Activated naive CD8-positive, alpha-beta T cell (primary cell): ENCODE measurements at regions not wholly inside any gene's neighbourhood (a gene's known extent, or its start where the extent isn't known, plus 50 kb on each side); places are given as distances from the start of the nearest gene placed in this dataset.
"Not testable (repeated sequence)": the region's sequence is repeated elsewhere in the genome, so short reads cannot be mapped to it uniquely, and the experiment has no call there.

Source experiments
- H3K27ac Mint-ChIP-seq: one replicate; pipeline ENCODE4 v1.8.0; 2021; ENCODE audit warnings: mixed read lengths
- H3K27me3 Mint-ChIP-seq: one replicate; pipeline ENCODE4 v1.8.0; 2021; ENCODE audit warnings: mixed read lengths
- H3K36me3 Mint-ChIP-seq: one replicate; pipeline ENCODE4 v1.8.0; 2021; ENCODE audit warnings: mixed read lengths
- H3K4me1 Mint-ChIP-seq: one replicate; pipeline ENCODE4 v1.8.0; 2021; ENCODE audit warnings: low read depth, mixed read lengths
- H3K4me3 Mint-ChIP-seq: one replicate; pipeline ENCODE4 v1.8.0; 2021; ENCODE audit warnings: mild to moderate bottlenecking, mixed read lengths
- H3K9me3 Mint-ChIP-seq: one replicate; pipeline ENCODE4 v1.8.0; 2021; ENCODE audit warnings: low read depth, mixed read lengths

DNA sequence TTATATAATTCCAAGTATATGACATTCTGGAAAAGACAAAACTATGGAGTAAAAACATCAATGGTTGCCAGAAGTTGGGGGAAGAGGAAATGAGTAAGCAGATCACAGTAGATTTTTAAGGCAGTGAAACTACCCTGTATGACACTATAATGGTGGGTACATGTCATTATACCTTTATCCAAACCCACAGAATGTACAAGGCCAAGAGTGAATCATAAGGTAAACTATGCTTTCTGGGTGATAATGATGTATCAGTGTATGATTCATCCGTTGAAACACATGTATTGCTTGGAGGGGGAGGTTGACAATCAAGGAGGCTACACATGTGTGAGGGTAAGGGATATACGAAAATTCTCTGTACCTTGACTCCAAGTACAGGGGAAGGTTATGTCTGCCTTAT, 862.7 kb downstream of the PLA2G4A start:
- H3K9me3 Mint-ChIP-seq, result peaks cover 9% of the 10 kb centered on the region
- no peaks in the 10 kb centered on the region for H3K4me1 Mint-ChIP-seq
- no peaks in the 10 kb centered on the region for H3K36me3 Mint-ChIP-seq
- H3K27me3 Mint-ChIP-seq, result no peaks in the 10 kb centered on the region
- H3K27ac Mint-ChIP-seq, result no peak overlapping the region
- no peak overlapping the region for H3K4me3 Mint-ChIP-seq

DNA sequence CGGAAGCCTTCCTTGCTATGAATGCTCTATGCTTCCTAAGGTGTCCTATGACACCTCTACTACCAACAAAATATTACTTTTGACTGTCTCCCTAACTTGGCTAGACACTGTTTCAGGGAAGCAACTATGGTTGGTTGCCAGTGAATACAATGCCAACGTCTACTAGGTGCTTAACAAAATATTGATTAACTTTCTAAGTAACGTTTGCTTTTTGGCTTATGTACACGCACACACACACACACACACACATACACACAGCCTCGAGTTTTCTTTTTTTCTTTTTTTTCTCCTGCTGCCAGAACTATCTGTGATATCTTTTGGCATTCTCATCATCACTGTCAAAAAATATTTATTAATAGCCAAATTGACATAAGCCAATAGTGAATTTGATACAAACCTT, 864.0 kb downstream of the PLA2G4A start:
- Mint-ChIP-seq H3K4me3 (no peak overlapping the region), H3K27me3 (no peaks in the 10 kb centered on the region), H3K36me3 (no peaks in the 10 kb centered on the region), H3K27ac (no peak overlapping the region), H3K4me1 (no peaks in the 10 kb centered on the region), H3K9me3 (peaks cover 9% of the 10 kb centered on the region)

DNA sequence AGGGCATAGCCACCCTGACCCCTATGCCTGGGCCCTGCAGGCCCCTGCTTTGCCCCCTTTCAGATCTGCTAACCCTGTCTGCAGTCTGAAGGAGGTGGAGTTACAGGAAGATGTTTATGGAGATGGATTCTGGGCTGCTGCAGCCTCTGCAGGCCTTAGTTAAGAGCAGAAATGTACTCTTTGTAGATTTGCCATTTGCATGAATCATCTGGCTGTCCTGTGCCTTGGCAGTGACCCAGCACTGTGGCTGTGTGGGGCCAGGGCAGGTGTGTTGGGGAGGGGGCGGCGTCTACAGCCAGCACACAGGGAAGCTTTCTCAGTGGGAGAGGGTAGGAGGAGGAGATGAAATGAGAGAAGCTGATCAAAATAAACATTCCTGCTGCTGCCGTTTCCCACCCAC, 867.3 kb downstream of the PLA2G4A start:
- Mint-ChIP-seq H3K4me3 (no peak overlapping the region), H3K9me3 (no peaks in the 10 kb centered on the region), H3K27ac (no peak overlapping the region), H3K36me3 (no peaks in the 10 kb centered on the region), H3K4me1 (no peaks in the 10 kb centered on the region), H3K27me3 (no peaks in the 10 kb centered on the region)

DNA sequence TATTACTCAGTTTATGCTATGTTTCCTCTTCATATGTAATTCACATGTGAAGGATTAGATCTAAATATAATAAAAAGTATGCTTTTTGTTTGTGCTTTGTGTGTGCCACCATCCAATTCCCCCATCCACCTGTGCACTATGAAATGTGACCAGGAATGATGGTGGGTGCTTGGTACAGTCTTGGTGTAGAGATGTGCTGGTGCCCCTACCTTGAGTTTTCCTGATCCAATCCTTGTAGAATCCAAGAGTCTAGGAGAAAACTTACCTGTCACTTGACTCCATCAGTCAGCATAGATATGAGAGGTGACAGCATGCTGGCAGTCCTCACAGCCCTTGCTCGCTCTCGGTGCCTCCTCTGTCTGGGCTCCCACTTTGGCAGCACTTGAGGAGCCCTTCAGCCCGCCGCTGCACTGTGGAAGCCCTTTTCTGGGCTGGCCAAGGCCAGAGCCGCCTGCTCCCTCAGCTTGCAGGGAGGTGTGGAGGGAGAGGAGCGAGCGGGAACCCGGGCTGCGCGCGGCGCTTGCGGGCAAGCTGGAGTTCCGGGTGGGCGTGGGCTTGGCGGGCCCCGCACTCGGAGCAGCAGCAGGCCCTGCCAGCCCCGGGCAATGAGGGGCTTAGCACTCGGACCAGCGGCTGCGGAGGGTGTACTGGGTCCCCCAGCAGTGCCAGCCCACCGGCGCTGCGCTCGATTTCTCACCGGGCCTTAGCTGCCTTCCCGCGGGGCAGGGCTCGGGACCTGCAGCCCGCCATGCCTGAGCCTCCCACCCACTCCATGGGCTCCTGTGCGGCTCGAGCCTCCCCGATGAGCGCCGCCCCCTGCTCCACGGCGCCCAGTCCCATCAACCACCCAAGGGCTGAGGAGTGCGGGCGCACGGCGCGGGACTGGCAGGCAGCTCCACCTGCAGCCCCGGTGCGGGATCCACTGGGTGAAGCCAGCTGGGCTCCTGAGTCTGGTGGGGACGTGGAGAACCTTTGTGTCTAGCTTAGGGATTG, 874.7 kb downstream of the PLA2G4A start:
- H3K27ac Mint-ChIP-seq, H3K4me1 Mint-ChIP-seq, H3K27me3 Mint-ChIP-seq, H3K36me3 Mint-ChIP-seq, H3K4me3 Mint-ChIP-seq, H3K9me3 Mint-ChIP-seq: not testable (repeated sequence)

DNA sequence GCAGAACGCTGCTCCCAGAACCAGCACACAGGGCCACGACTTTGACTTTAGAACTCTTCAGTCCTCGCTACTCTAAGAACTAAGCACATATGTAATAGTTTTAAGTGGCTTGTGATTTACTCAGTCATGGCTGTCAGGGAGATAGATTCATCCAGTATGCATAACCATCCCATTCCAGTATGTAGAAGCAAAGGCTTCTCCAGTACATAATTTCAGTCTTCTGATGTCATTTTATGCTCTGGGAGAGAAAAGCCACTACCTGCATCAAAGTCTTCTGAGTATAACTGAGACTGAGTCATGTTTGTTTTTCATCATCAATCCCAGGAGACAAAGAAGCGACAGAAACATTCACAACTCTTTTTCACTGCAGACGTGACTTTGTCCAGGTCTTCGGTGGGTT, 885.7 kb downstream of the PLA2G4A start:
- Mint-ChIP-seq H3K27me3 (no peaks in the 10 kb centered on the region), H3K9me3 (peaks cover 27% of the 10 kb centered on the region)

DNA sequence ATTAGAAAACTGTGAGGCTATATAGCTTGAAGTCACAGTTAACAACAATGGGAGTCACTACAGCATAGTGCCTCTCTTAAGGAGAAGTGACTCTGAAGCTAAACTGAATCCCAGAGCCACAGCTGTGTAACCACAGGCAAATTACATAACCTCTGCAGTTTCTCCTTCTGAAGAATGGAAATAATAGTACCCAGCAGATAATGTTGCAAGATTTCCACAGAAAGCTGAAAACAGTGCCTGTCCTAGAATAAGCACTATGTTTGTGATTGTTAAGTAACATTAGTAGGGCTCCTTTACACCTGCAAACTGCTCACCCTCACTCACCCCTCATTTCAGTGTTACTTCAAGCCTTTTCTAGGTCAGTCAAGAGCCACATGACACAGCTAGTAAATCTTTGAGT, 886.7 kb downstream of the PLA2G4A start:
- H3K36me3 Mint-ChIP-seq, result no peaks in the 10 kb centered on the region
- H3K9me3 Mint-ChIP-seq, result peaks cover 24% of the 10 kb centered on the region
- no peak overlapping the region for H3K27ac Mint-ChIP-seq
- no peak overlapping the region for H3K4me3 Mint-ChIP-seq
- no peaks in the 10 kb centered on the region for H3K4me1 Mint-ChIP-seq
- no peaks in the 10 kb centered on the region for H3K27me3 Mint-ChIP-seq

More for the DNA sequence above, 885.7 kb downstream of the PLA2G4A start:
- H3K4me1 Mint-ChIP-seq, result no peaks in the 10 kb centered on the region
- H3K36me3 Mint-ChIP-seq, result no peaks in the 10 kb centered on the region
- H3K27ac Mint-ChIP-seq, result no peak overlapping the region
- H3K4me3 Mint-ChIP-seq, result no peak overlapping the region

DNA sequence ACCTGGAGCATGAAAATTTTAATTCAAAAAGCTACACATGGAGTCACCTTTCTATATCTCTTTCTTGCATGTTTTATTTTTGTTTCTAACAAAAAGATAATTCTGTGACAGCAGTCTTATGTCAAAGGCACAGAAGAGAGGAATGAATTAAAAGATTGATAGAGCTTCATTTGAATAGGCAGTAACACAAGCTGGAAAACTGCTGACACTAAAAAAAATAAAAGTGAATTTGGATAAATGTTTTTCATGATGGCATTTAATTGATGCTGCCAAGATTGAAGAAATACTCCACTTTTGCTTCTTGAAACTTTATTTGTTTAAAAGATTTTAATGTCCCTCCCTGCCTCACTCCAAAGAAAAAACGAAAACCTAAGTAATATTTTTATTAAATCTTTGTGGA, 887.4 kb downstream of the PLA2G4A start:
- H3K36me3 Mint-ChIP-seq, result no peaks in the 10 kb centered on the region
- H3K9me3 Mint-ChIP-seq, result peaks cover 17% of the 10 kb centered on the region
- H3K27ac Mint-ChIP-seq, result no peak overlapping the region
- no peak overlapping the region for H3K4me3 Mint-ChIP-seq
- H3K27me3 Mint-ChIP-seq, result no peaks in the 10 kb centered on the region
- H3K4me1 Mint-ChIP-seq, result no peaks in the 10 kb centered on the region

DNA sequence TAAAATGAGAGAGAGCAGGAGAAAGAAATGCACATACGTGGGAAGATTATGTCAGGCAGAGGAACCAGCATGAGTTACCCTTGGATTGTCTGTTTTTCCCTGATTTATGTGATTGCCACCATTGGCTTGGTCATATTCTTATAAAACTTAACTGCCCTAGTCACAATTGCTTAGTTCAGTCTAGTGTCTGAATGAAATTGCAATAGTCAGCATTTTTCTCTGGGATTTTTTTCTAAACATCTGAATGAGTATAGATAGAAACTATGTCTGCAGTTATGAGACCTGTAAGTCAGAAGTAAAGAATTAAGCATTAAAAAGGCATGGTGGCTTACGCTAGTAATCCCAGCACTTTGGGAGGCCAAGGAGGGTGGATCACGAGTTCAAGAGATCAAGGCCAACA, 889.8 kb downstream of the PLA2G4A start:
- Mint-ChIP-seq H3K27me3 (no peaks in the 10 kb centered on the region), H3K27ac (no peak overlapping the region), H3K4me3 (no peak overlapping the region)

DNA sequence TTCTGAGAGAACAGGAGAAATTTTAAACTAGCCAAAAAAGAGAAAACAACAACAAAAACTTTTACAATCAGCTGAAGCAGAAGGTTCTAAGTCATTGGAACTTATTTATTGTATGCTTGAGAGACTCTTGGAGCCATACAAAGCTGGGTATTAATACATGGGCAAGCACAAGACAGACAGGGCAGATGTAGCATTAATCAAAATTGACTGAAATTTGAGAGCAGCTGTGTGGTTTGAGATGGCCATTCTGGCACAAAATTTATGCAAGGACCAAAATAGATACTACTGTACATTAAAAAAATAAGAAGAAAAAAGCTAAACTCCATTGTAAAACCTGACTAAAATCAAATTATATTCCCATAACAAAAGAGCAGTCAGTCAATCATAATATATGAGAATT, 892.5 kb downstream of the PLA2G4A start:
- Mint-ChIP-seq H3K27me3 (no peaks in the 10 kb centered on the region), H3K27ac (no peak overlapping the region), H3K9me3 (peaks cover 4% of the 10 kb centered on the region), H3K36me3 (no peaks in the 10 kb centered on the region), H3K4me3 (no peak overlapping the region), H3K4me1 (no peaks in the 10 kb centered on the region)

More for the DNA sequence above, 889.8 kb downstream of the PLA2G4A start:
- Mint-ChIP-seq H3K9me3 (peaks cover 4% of the 10 kb centered on the region), H3K36me3 (no peaks in the 10 kb centered on the region), H3K4me1 (no peaks in the 10 kb centered on the region)

DNA sequence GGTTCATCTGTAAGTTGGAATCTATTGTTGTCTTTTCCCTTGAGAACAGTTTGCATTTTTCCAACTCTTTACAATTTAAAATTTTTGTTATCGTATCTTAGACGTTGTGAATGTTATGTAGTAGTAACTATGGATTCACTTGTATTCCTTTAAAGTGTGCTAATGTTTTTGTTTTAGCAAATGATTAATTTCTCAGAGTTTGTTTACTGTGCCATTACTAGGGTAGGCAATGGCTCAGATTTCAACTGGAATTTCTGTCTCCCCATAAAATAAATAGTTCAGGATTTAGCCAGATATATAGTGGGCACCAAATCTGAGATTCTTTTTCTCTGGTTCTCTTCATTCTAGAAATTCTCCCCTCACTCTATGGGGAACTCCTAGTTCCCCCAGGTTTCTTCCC, 896.5 kb downstream of the PLA2G4A start:
- Mint-ChIP-seq H3K4me3 (no peak overlapping the region), H3K36me3 (no peaks in the 10 kb centered on the region), H3K9me3 (peaks cover 4% of the 10 kb centered on the region), H3K4me1 (no peaks in the 10 kb centered on the region), H3K27me3 (no peaks in the 10 kb centered on the region), H3K27ac (no peak overlapping the region)

DNA sequence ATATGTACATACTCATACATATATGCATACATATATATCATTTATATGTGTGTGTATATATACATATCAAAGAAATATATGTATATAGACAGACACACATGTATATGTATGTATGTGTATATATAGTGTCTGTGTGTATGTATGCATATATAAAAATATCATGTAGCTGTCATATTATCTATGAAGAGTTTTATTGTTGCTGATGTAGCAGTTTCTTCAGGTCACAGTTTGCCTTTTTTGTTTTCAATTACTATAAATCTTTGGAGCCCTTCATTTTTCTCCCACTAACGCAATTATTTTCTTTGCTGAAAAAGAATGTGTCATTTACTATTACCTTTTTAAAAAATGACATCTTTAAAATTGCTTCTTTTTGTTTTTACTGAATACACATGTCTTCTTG, 904.5 kb downstream of the PLA2G4A start:
- Mint-ChIP-seq H3K4me3 (no peak overlapping the region), H3K27ac (no peak overlapping the region), H3K4me1 (no peaks in the 10 kb centered on the region), H3K27me3 (no peaks in the 10 kb centered on the region), H3K36me3 (no peaks in the 10 kb centered on the region), H3K9me3 (peaks cover 2% of the 10 kb centered on the region)

DNA sequence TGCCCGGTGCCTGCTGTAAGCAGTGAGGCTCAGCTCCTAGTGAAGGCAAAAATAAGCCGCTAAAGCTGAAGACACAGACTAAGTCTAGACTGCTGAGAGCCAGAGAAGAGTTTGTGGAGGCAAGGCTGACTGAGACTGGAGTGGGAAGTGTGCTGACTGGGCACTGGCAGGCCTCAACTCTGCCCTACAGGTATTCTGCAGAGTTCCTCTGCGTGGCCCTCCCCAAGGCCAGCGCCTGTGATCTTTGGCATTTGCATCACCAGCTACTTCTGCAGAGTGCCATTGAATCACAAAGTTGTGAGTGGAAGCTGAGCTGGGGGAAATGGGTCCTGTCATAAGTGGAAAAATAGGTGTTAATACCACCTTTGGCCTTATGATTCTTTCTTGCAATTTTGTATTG, 905.7 kb downstream of the PLA2G4A start:
- Mint-ChIP-seq H3K4me1 (no peaks in the 10 kb centered on the region), H3K4me3 (no peak overlapping the region), H3K9me3 (no peaks in the 10 kb centered on the region), H3K36me3 (no peaks in the 10 kb centered on the region), H3K27me3 (no peaks in the 10 kb centered on the region), H3K27ac (no peak overlapping the region)

DNA sequence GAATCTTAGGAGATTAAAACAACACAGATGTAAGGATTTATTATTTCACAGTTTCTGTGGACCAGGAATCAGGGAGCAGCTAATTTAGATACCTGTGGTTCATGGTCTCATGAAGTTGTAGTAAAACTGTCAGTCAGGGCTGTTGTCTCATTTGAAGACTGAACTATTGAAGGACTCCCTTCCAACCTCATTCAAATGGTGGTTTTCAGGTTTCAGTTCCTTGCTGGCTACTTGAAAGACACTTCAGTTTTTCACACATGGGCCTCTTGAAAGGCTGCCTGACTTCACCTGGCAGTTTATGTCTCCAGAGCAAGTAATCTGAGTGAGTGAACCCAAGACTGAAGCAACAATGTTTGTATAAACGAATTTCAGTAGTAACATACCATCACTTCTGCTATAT, 915.9 kb downstream of the PLA2G4A start:
- H3K36me3 Mint-ChIP-seq, result no peaks in the 10 kb centered on the region
- no peaks in the 10 kb centered on the region for H3K4me1 Mint-ChIP-seq
- no peaks in the 10 kb centered on the region for H3K27me3 Mint-ChIP-seq
- H3K27ac Mint-ChIP-seq, result no peak overlapping the region
- H3K4me3 Mint-ChIP-seq, result no peak overlapping the region
- no peaks in the 10 kb centered on the region for H3K9me3 Mint-ChIP-seq

DNA sequence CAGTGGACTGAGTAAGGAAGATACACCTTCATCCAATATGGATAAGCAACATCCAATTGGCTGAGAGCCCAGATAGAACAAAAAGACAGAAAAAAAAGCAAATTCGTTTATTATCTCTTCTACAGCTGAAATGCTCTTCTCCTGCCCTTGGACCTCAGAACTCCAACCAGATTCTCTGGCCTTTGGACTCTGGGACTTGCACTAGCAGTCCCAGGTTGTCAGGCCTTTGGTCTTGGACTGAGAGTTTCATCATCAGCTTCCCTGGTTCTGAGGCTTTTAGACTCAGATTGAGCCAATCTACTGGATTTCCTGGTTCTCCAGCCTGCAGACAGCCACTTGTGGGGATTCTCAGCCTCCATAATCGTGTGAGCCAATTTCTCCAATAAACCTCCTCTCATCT, 926.8 kb downstream of the PLA2G4A start:
- Mint-ChIP-seq H3K36me3 (no peaks in the 10 kb centered on the region), H3K27me3 (no peaks in the 10 kb centered on the region), H3K4me3 (no peak overlapping the region), H3K27ac (no peak overlapping the region), H3K9me3 (peaks cover 4% of the 10 kb centered on the region), H3K4me1 (no peaks in the 10 kb centered on the region)

DNA sequence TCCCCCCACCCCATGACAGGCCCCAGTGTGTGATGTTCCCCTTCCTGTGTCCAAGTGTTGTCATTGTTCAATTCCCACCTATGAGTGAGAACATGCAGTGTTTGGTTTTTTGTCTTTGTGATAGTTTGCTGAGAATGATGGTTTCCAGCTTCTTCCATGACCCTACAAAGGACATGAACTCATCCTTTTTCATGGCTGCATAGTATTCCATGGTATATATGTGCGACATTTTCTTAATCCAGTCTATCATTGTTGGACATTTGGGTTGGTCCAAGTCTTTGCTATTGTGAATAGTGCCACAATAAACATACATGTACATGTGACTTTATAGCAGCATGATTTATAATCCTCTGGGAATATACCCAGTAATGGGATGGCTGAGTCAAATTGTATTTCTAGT, 927.9 kb downstream of the PLA2G4A start:
- not testable (repeated sequence) for H3K4me3 Mint-ChIP-seq, H3K9me3 Mint-ChIP-seq, H3K27ac Mint-ChIP-seq, H3K4me1 Mint-ChIP-seq, H3K36me3 Mint-ChIP-seq, H3K27me3 Mint-ChIP-seq

DNA sequence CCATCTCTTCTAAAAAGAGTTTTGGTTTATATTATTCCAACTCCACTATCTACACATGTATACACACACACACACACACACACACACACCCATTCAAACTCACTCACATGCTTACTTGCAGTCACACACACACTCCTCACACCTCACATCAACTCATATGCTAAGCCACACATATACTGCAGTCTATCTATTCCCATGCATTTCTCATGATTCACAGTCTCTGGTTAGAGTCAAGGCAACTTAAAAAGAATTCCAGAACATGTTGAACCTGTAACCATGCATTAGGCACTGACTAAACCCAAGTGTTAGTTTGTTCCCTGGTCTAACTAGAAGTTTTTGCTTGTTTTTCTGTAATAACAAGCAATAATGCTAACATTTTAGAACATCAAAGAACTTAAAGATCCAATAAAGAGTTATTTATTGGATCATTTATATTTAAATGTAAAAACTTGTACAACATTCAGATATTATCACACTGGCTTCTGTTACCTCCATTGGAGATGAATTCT, 931.1 kb downstream of the PLA2G4A start:
- no peak overlapping the region for H3K27ac Mint-ChIP-seq
- H3K4me1 Mint-ChIP-seq, result no peaks in the 10 kb centered on the region
- H3K4me3 Mint-ChIP-seq, result no peak overlapping the region
- H3K36me3 Mint-ChIP-seq, result no peaks in the 10 kb centered on the region
- peaks cover 4% of the 10 kb centered on the region for H3K9me3 Mint-ChIP-seq
- no peaks in the 10 kb centered on the region for H3K27me3 Mint-ChIP-seq
